ENCODE measurements at regions not wholly inside any gene's neighbourhood (a gene's known extent, or its start where the extent isn't known, plus 50 kb on each side); places are given as distances from the start of the nearest gene placed in this dataset.

DNA sequence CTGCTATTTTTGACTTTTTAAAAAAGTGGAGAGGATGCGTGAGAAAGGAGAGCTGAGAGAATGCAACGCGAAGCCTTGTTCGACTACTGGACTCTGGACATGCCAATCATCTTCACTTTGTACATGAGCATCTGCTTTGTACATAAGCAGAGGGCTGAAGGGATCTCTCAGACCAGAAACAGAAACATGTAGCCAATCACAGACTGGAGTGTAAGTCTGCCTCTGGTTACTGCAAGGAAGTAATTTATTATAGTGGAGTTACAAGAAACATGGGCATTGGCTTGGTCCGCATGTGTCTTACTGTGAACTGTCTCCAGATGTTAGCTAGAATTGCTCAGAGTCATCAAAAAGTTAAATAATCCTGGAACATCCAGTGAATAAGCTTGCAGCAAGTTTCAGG is 190.0 kb upstream of the GRAMD2B start:
- no peak for TF ChIP-seq POLR2A (IDR thresholded peaks at IDR 0.05)
- TF ChIP-seq, protein P1, sequence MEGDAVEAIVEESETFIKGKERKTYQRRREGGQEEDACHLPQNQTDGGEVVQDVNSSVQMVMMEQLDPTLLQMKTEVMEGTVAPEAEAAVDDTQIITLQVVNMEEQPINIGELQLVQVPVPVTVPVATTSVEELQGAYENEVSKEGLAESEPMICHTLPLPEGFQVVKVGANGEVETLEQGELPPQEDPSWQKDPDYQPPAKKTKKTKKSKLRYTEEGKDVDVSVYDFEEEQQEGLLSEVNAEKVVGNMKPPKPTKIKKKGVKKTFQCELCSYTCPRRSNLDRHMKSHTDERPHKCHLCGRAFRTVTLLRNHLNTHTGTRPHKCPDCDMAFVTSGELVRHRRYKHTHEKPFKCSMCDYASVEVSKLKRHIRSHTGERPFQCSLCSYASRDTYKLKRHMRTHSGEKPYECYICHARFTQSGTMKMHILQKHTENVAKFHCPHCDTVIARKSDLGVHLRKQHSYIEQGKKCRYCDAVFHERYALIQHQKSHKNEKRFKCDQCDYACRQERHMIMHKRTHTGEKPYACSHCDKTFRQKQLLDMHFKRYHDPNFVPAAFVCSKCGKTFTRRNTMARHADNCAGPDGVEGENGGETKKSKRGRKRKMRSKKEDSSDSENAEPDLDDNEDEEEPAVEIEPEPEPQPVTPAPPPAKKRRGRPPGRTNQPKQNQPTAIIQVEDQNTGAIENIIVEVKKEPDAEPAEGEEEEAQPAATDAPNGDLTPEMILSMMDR (IDR thresholded peaks at IDR 0.05) = no peak
- H3K27me3 ChIP-seq = no peaks in the 10 kb centered on the region
- H3K4me1 ChIP-seq = no peaks in the 10 kb centered on the region
- H3K27ac ChIP-seq = no peak overlapping the region
- no peaks in the 10 kb centered on the region for H3K9me3 ChIP-seq
- no peaks in the 10 kb centered on the region for H3K36me3 ChIP-seq
- intact Hi-C loops (cut with DNase I; ENCODE audit: low total_unique reads) = no loop called here
- no peak overlapping the region for H3K4me3 ChIP-seq
- no peak for DNase-seq

DNA sequence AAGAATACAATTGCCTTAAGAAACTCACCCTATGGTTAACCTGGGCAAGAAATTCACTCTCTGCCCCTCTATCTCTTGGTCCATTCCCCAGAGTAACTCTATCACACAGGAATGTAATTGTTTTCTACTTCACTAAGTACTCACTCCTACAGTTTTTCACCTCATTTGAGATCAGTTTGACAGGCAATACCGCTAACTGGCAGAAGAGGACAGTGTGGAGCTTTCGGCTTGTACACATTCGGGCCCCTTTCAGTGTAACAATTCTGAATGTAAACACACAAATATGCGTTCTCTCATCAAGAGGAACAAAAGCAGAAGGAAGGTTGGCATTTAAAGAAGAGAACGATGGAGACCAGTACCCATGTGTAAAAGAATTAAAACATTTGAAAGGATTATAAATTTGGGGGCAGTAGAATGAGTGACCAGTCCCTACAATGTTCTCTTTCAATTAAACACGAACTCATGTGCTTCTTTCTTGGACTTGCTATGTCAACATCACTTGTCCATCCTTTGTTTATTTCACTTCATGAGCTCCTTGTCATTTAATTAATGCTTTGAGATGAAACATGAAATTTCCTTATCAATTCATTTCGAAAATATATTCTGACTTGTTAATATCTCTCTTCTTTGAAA is 188.5 kb upstream of the GRAMD2B start:
- Histone ChIP-seq H3K9me3 (no peaks in the 10 kb centered on the region), H3K4me1 (no peaks in the 10 kb centered on the region), H3K27me3 (no peaks in the 10 kb centered on the region), H3K36me3 (no peaks in the 10 kb centered on the region), H3K27ac (no peak overlapping the region), H3K4me3 (no peak overlapping the region)
- no peak for DNase-seq
- intact Hi-C loops (cut with DNase I; ENCODE audit: low total_unique reads) = no loop called here
- no peak for TF ChIP-seq POLR2A (IDR thresholded peaks at IDR 0.05)
- TF ChIP-seq, protein P1 (IDR thresholded peaks at IDR 0.05) = no peak

DNA sequence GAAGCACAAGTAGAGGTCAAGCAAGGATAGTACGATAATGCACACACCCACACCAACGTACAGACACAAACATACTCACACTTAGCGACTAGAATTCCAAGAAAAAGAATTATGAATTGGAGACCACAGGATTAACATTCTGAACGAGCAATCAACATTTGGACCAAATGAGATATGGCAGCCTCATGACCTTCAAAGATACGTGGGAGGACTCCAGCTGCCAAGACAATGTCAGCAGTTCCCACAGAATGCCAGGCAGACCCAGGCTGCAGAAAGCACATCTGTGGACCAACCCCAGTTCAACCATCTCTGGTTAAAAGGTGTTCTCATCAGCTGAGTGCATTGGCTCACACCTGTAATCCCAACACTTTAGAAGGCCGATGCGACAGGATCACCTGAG is 187.6 kb upstream of the GRAMD2B start:
- Histone ChIP-seq H3K27ac (no peak overlapping the region), H3K4me1 (no peaks in the 10 kb centered on the region), H3K36me3 (no peaks in the 10 kb centered on the region), H3K4me3 (no peak overlapping the region), H3K9me3 (no peaks in the 10 kb centered on the region), H3K27me3 (no peaks in the 10 kb centered on the region)
- intact Hi-C loops (cut with DNase I; ENCODE audit: low total_unique reads) = no loop called here
- DNase-seq = no peak
- no peak for TF ChIP-seq POLR2A (IDR thresholded peaks at IDR 0.05)
- TF ChIP-seq, protein P1 (IDR thresholded peaks at IDR 0.05) = no peak

DNA sequence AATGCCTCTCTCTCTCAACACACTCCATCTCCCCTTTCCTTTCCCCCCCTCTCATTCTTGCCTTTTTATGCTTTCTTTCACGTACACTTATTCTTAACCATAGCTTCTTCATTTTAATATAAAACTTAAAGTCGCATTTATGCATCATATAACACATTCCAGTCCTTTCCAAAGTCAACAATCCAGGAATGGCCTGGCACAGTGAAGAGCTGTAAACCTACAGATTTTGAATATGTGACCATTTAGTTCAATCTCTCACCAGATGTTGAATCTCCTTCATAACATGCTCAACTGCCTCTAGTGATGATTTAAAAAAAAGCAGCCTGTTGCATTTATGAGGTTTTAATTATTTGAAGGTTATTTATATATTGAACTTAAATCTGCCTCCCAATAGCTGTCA is 186.2 kb upstream of the GRAMD2B start:
- TF ChIP-seq, protein P1 (IDR thresholded peaks at IDR 0.05) = no peak
- TF ChIP-seq POLR2A (IDR thresholded peaks at IDR 0.05) = no peak
- Histone ChIP-seq H3K4me1 (no peaks in the 10 kb centered on the region), H3K9me3 (no peaks in the 10 kb centered on the region), H3K36me3 (no peaks in the 10 kb centered on the region), H3K4me3 (no peak overlapping the region), H3K27ac (no peak overlapping the region), H3K27me3 (no peaks in the 10 kb centered on the region)
- intact Hi-C loops (cut with DNase I; ENCODE audit: low total_unique reads) = no loop called here
- DNase-seq = no peak

DNA sequence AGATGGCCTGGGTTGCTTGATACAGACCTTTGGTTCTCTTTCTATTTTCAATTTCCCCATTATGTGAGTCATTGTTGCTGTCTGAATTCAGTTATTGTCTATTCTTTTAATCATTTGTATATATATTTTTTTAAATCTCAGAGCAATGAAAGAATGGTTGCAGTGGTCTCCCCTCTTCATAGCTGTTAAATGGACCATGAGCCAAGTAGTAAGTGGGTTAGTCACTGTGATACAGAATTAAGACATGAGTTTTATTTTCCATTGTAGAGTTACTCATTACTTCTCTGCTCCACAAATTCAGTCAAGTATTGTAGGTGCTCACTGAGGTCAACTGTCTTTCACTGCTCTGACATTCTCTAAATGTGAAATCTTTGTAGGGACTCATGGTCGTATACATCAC is 174.6 kb upstream of the GRAMD2B start:
- no peak for DNase-seq
- TF ChIP-seq, protein P1 (IDR thresholded peaks at IDR 0.05) = no peak
- TF ChIP-seq POLR2A (IDR thresholded peaks at IDR 0.05) = no peak
- Histone ChIP-seq H3K27me3 (no peaks in the 10 kb centered on the region), H3K36me3 (no peaks in the 10 kb centered on the region), H3K27ac (no peak overlapping the region), H3K9me3 (no peaks in the 10 kb centered on the region), H3K4me3 (no peak overlapping the region), H3K4me1 (no peaks in the 10 kb centered on the region)
- intact Hi-C loops (cut with DNase I; ENCODE audit: low total_unique reads) = no loop called here
